Trophoblast cell (in vitro differentiated cells and primary cell): ENCODE measurements at regions not wholly inside any gene's neighbourhood (a gene's known extent, or its start where the extent isn't known, plus 50 kb on each side); places are given as distances from the start of the nearest gene placed in this dataset.
"Not testable (repeated sequence)": the region's sequence is repeated elsewhere in the genome, so short reads cannot be mapped to it uniquely, and the experiment has no call there.

Experiments used
- DNase-seq, 2 donors: peaks; one replicate each; pipeline ENCODE4 v3.0.0-alpha.2; 2016
- H2AFZ ChIP-seq: 2 replicates; pipeline ENCODE4 v1.6.1; 2013; ENCODE audit warnings: low read length, moderate library complexity, mild to moderate bottlenecking; ENCODE audit not compliant: insufficient read depth, poor library complexity
- H2AK5ac ChIP-seq: 2 replicates; pipeline ENCODE4 v1.6.1; 2013; ENCODE audit warnings: mild to moderate bottlenecking, low read length
- H2BK120ac ChIP-seq: 2 replicates; pipeline ENCODE4 v1.6.1; 2013; ENCODE audit warnings: low read length, mild to moderate bottlenecking, moderate library complexity; ENCODE audit not compliant: insufficient read depth, poor library complexity
- H2BK12ac ChIP-seq: 2 replicates; pipeline ENCODE4 v1.6.1; 2013; ENCODE audit warnings: mild to moderate bottlenecking, low read length, moderate library complexity
- H2BK5ac ChIP-seq: 2 replicates; pipeline ENCODE4 v1.6.1; 2013; ENCODE audit warnings: low read length, low read depth, moderate library complexity, mild to moderate bottlenecking; ENCODE audit not compliant: poor library complexity
- H3K14ac ChIP-seq: 2 replicates; pipeline ENCODE4 v1.6.1; 2013; ENCODE audit warnings: mild to moderate bottlenecking, low read length
- H3K18ac ChIP-seq: 2 replicates; pipeline ENCODE4 v1.6.1; 2013; ENCODE audit warnings: mild to moderate bottlenecking, low read length
- H3K23ac ChIP-seq: 2 replicates; pipeline ENCODE4 v1.6.1; 2013; ENCODE audit warnings: low read length
- H3K27ac ChIP-seq: 2 replicates; pipeline ENCODE4 v1.5.1; 2013; ENCODE audit warnings: low read depth, mild to moderate bottlenecking, inconsistent platforms, low read length, moderate library complexity
- H3K27me3 ChIP-seq: 2 replicates; pipeline ENCODE4 v1.6.1; 2013; ENCODE audit warnings: inconsistent platforms, mild to moderate bottlenecking, low read length, moderate library complexity; ENCODE audit not compliant: insufficient read depth
- H3K36me3 ChIP-seq, 2 experiments: 1 replicate in 1 of 2; 2 replicates in 1 of 2; pipeline ENCODE4 v1.6.1; 2013; ENCODE audit warnings: low read length in 2 of 2, mild to moderate bottlenecking in 2 of 2, moderate library complexity in 1 of 2; ENCODE audit not compliant: insufficient read depth in 2 of 2, control insufficient read depth in 1 of 2
- H3K4ac ChIP-seq: 2 replicates; pipeline ENCODE4 v1.6.1; 2013; ENCODE audit warnings: low read depth, mild to moderate bottlenecking, low read length, moderate library complexity
- H3K4me1 ChIP-seq, 2 experiments: 1 replicate in 1 of 2; 2 replicates in 1 of 2; pipeline ENCODE4 v1.6.1; 2013; ENCODE audit warnings: low read length in 2 of 2, mild to moderate bottlenecking in 2 of 2, moderate library complexity in 1 of 2; ENCODE audit not compliant: insufficient read depth in 2 of 2, control insufficient read depth in 1 of 2
- H3K4me2 ChIP-seq: 2 replicates; pipeline ENCODE4 v1.6.1; 2013; ENCODE audit warnings: inconsistent platforms, mild to moderate bottlenecking, low read length, moderate library complexity
- H3K4me3 ChIP-seq: 2 replicates; pipeline ENCODE4 v1.5.1; 2013; ENCODE audit warnings: mild to moderate bottlenecking, low read depth, low read length, inconsistent platforms
- H3K79me1 ChIP-seq: one replicate; pipeline ENCODE4 v1.6.1; 2013; ENCODE audit warnings: low read length
- H3K79me2 ChIP-seq: 2 replicates; pipeline ENCODE4 v1.6.1; 2013; ENCODE audit warnings: low read length, mild to moderate bottlenecking; ENCODE audit not compliant: control insufficient read depth, insufficient read depth, poor library complexity
- H3K9ac ChIP-seq: 2 replicates; pipeline ENCODE4 v1.6.1; 2013; ENCODE audit warnings: mild to moderate bottlenecking, low read length
- H3K9me3 ChIP-seq: 2 replicates; pipeline ENCODE4 v1.6.1; 2013; ENCODE audit warnings: low read depth, mild to moderate bottlenecking, control low read depth, inconsistent platforms, low read length; ENCODE audit not compliant: insufficient read depth
- H4K12ac ChIP-seq: 2 replicates; pipeline ENCODE4 v1.6.1; 2013; ENCODE audit warnings: low read depth, mild to moderate bottlenecking, low read length, moderate library complexity
- H4K8ac ChIP-seq: 2 replicates; pipeline ENCODE4 v1.6.1; 2013; ENCODE audit warnings: low read depth, mild to moderate bottlenecking, low read length, moderate library complexity
- H4K91ac ChIP-seq: one replicate; pipeline ENCODE4 v1.6.1; 2013; ENCODE audit warnings: low read depth, mild to moderate bottlenecking, low read length, moderate library complexity
- WGBS: extraction: QIAGEN DNeasy Blood & Tissue Kit; methylation state at CpG from one replicate; pipeline ENCODE4 v1.1.7; 2013; ENCODE audit warnings: missing lambda C conversion rate; ENCODE audit not compliant: insufficient read length, insufficient coverage; ENCODE audit errors: extremely low coverage; 5-methylcytosine and 5-hydroxymethylcytosine counted together

- no peak overlapping the region for H3K23ac ChIP-seq
- H3K9me3 ChIP-seq = peaks cover 2% of the 10 kb centered on the region
- no peak for DNase-seq
- H3K27ac ChIP-seq = no peak overlapping the region
- H4K8ac ChIP-seq = no peak overlapping the region
- no peak overlapping the region for H2AK5ac ChIP-seq
- no peaks in the 10 kb centered on the region for H3K79me2 ChIP-seq
- no peak overlapping the region for H2AFZ ChIP-seq
- no peak overlapping the region for H3K14ac ChIP-seq
- no peaks in the 10 kb centered on the region for H3K27me3 ChIP-seq
- no peak overlapping the region for H3K4me2 ChIP-seq
- H4K12ac ChIP-seq = no peak overlapping the region
- no peak overlapping the region for H3K9ac ChIP-seq
- H3K36me3 ChIP-seq = no peaks in the 10 kb centered on the region
- no peak overlapping the region for H2BK12ac ChIP-seq
- H3K18ac ChIP-seq = no peak overlapping the region
- H4K91ac ChIP-seq = no peak overlapping the region
- no CpG with 5 or more reads among the region's 1 CpG for WGBS
- no peak overlapping the region for H3K4me3 ChIP-seq
- no peak overlapping the region for H3K4ac ChIP-seq
- no peak overlapping the region for H2BK5ac ChIP-seq
- H2BK120ac ChIP-seq = no peak overlapping the region
- no peaks in the 10 kb centered on the region for H3K79me1 ChIP-seq
- no peaks in the 10 kb centered on the region for H3K4me1 ChIP-seq
Measured at GRCh38 chr5:107736638-107737037, 65.9 kb upstream of the EFNA5 start.

DNA sequence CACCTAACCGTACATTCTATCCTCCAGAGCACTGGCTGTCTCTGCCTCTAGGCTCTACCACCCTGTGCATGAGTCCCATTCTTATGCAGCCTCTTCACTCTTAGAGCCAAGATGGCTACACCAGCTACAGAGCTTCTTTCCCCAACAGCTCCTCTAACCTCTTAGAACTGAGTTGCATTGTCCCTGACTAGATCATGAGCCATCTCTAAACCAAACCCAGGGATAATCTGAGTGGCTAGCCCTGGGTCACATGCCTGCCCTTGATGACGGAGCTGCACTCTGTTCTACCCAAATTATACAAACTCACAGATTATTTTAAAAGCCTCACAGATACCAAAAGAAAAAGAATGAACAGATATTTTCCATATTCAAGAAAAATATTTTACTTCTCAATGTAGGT lies 65.4 kb upstream of the EFNA5 start:
- not testable (repeated sequence) for H2BK120ac ChIP-seq, H3K4ac ChIP-seq, H4K91ac ChIP-seq, H3K4me3 ChIP-seq, H3K27me3 ChIP-seq, H3K23ac ChIP-seq, H3K4me2 ChIP-seq, H3K36me3 ChIP-seq, H3K14ac ChIP-seq, H3K9me3 ChIP-seq, DNase-seq, H3K18ac ChIP-seq, H3K9ac ChIP-seq, H2AK5ac ChIP-seq, H3K79me2 ChIP-seq, H2AFZ ChIP-seq, H4K8ac ChIP-seq, H4K12ac ChIP-seq, H2BK12ac ChIP-seq, H3K27ac ChIP-seq, H3K4me1 ChIP-seq, H3K79me1 ChIP-seq, H2BK5ac ChIP-seq
- WGBS = no CpG with 5 or more reads among the region's 2 CpGs

- no peak for DNase-seq
- Histone ChIP-seq H4K91ac (no peak overlapping the region), H3K18ac (no peak overlapping the region), H3K4me2 (no peak overlapping the region), H3K27me3 (no peaks in the 10 kb centered on the region), H2BK5ac (no peak overlapping the region), H3K23ac (no peak overlapping the region), H3K9me3 (peaks cover 2% of the 10 kb centered on the region), H3K9ac (no peak overlapping the region), H4K8ac (no peak overlapping the region), H3K4me1 (no peaks in the 10 kb centered on the region), H2AFZ (no peak overlapping the region), H2AK5ac (no peak overlapping the region), H3K36me3 (no peaks in the 10 kb centered on the region), H3K79me1 (no peaks in the 10 kb centered on the region), H3K14ac (no peak overlapping the region), H2BK12ac (no peak overlapping the region), H3K4me3 (no peak overlapping the region), H3K27ac (no peak overlapping the region), H3K79me2 (no peaks in the 10 kb centered on the region), H2BK120ac (no peak overlapping the region), H3K4ac (no peak overlapping the region), H4K12ac (no peak overlapping the region)
- WGBS = no CpG with 5 or more reads among the region's 4 CpGs
Measured at GRCh38 chr5:107735558-107735957, 64.8 kb upstream of the EFNA5 start.

DNA sequence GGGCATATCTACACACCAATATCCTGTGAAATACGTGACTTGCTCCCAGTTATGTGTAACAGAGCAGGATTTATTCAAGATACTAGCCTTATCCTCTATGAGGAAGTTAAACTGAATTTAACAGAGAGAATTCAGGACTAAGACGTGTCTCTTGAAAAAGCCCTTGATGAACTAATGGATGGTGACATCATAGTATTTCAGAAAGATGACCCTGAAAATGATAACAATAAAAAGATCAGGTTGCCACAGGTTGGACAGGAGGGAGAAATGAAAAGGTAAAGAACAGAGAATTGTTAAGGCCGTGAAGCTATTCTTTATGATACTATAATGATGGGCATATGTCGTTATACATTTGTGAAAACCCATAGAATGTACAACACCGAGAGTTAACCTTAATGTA lies 56.2 kb upstream of the EFNA5 start:
- H2BK120ac ChIP-seq = no peak overlapping the region
- H2BK5ac ChIP-seq = no peak overlapping the region
- H4K8ac ChIP-seq = no peak overlapping the region
- H3K4me3 ChIP-seq = no peak overlapping the region
- no peak overlapping the region for H3K23ac ChIP-seq
- H4K12ac ChIP-seq = no peak overlapping the region
- no peaks in the 10 kb centered on the region for H3K79me1 ChIP-seq
- H3K9ac ChIP-seq = no peak overlapping the region
- H2BK12ac ChIP-seq = no peak overlapping the region
- no peak overlapping the region for H3K4ac ChIP-seq
- no peak overlapping the region for H3K14ac ChIP-seq
- no peaks in the 10 kb centered on the region for H3K4me1 ChIP-seq
- H3K18ac ChIP-seq = no peak overlapping the region
- H3K27me3 ChIP-seq = no peaks in the 10 kb centered on the region
- no peak overlapping the region for H4K91ac ChIP-seq
- no peak for DNase-seq
- no peaks in the 10 kb centered on the region for H3K9me3 ChIP-seq
- no peak overlapping the region for H3K27ac ChIP-seq
- H2AFZ ChIP-seq = no peak overlapping the region
- no peaks in the 10 kb centered on the region for H3K79me2 ChIP-seq
- H3K36me3 ChIP-seq = no peaks in the 10 kb centered on the region
- no peak overlapping the region for H3K4me2 ChIP-seq
- no peak overlapping the region for H2AK5ac ChIP-seq
- no CpG with 5 or more reads among the region's 5 CpGs for WGBS
